K562 (cell line): ENCODE measurements at regions not wholly inside any gene's neighbourhood (a gene's known extent, or its start where the extent isn't known, plus 50 kb on each side); places are given as distances from the start of the nearest gene placed in this dataset.

Source experiments
- BCLAF1 ChIP-seq, 2 experiments: fragments of 450-650 bp in 1 of 2; IDR thresholded peaks; 2 replicates each; pipeline ENCODE4 v1.6.1; 2011 to 2017; ENCODE audit warnings: low read depth in 2 of 2, antibody characterized with exemption in 1 of 2, borderline replicate concordance in 1 of 2, low read length in 1 of 2, mild to moderate bottlenecking in 1 of 2, mixed read lengths in 1 of 2; ENCODE audit not compliant: control insufficient read depth in 1 of 2
- HOXB6 ChIP-seq: fragments of 250-450 bp; sonication (Bioruptor Pico); IDR thresholded peaks from 2 replicates; pipeline ENCODE4 v1.5.1; 2022; ENCODE audit warnings: mild to moderate bottlenecking, borderline replicate concordance
- KDM2B ChIP-seq: fragments of 250-450 bp; sonication (Bioruptor Pico); IDR thresholded peaks from 2 replicates; pipeline ENCODE4 v1.8.0; 2021; ENCODE audit warnings: mild to moderate bottlenecking, moderate library complexity
- SMARCA5 ChIP-seq: fragments of 450-650 bp; IDR thresholded peaks from 2 replicates; pipeline ENCODE4 v1.6.1; 2016
- YBX1 ChIP-seq: fragments of 450-650 bp; IDR thresholded peaks from 2 replicates; pipeline ENCODE4 v1.7.1; 2016; ENCODE audit warnings: mild to moderate bottlenecking
- ZNF695 ChIP-seq: fragments of 450-650 bp; formaldehyde crosslinking; IDR thresholded peaks from 2 replicates; pipeline ENCODE4 v1.4.0; 2020; ENCODE audit warnings: mild to moderate bottlenecking, moderate library complexity
- TF ChIP-seq, protein P1 (sequence below): fragments of 450-650 bp; IDR thresholded peaks from 2 replicates; pipeline ENCODE4 v1.6.1; 2014; ENCODE audit warnings: low read depth, mild to moderate bottlenecking, moderate library complexity, borderline replicate concordance

GRCh38 chr14:98120831-98121464 lies 1151.0 kb downstream of the BCL11B start (continued):
- no peak for TF ChIP-seq BCLAF1 (IDR thresholded peaks at IDR 0.05; ENCODE audit: borderline replicate concordance in 1 of 2, control insufficient read depth in 1 of 2, low read depth in 2 of 2, low read length in 1 of 2)
- no peak for TF ChIP-seq HOXB6 (CRISPR knock-in tag)
- TF ChIP-seq YBX1: no peak
- no peak for TF ChIP-seq KDM2B (CRISPR knock-in tag)
- TF ChIP-seq SMARCA5: no peak
- TF ChIP-seq, protein P1, sequence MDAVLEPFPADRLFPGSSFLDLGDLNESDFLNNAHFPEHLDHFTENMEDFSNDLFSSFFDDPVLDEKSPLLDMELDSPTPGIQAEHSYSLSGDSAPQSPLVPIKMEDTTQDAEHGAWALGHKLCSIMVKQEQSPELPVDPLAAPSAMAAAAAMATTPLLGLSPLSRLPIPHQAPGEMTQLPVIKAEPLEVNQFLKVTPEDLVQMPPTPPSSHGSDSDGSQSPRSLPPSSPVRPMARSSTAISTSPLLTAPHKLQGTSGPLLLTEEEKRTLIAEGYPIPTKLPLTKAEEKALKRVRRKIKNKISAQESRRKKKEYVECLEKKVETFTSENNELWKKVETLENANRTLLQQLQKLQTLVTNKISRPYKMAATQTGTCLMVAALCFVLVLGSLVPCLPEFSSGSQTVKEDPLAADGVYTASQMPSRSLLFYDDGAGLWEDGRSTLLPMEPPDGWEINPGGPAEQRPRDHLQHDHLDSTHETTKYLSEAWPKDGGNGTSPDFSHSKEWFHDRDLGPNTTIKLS: no peak
- no peak for TF ChIP-seq ZNF695 (CRISPR knock-in tag)
